OCI-LY3 (cell line): ENCODE measurements at regions not wholly inside any gene's neighbourhood (a gene's known extent, or its start where the extent isn't known, plus 50 kb on each side); places are given as distances from the start of the nearest gene placed in this dataset.

Source experiments
- H2AFZ ChIP-seq: fragments of 200-600, 300-600 bp; shearing (Covaris generic); 2 replicates; pipeline ENCODE4 v1.6.0; 2014; ENCODE audit warnings: antibody characterized with exemption, low read depth, low read length
- H3K27ac ChIP-seq: fragments of 200-600, 300-600 bp; sonication (generic); 2 replicates; pipeline ENCODE4 v1.5.1; 2014; ENCODE audit warnings: mild to moderate bottlenecking, low read length, moderate library complexity, mixed read lengths
- H3K27me3 ChIP-seq: fragments of 200-600, 300-600 bp; sonication (generic); 2 replicates; pipeline ENCODE4 v1.6.1; 2014; ENCODE audit warnings: low read depth, low read length, mixed read lengths
- H3K36me3 ChIP-seq: fragments of 200-600, 300-600 bp; sonication (generic); replicated peaks from 2 replicates; pipeline ENCODE3; 2014; ENCODE audit warnings: low read depth, low read length, mixed read lengths
- H3K4me1 ChIP-seq: fragments of 300-600, 200-600 bp; sonication (generic); 2 replicates; pipeline ENCODE4 v1.6.1; 2014; ENCODE audit warnings: low read length, mixed read lengths
- H3K4me2 ChIP-seq: fragments of 200-600, 300-600 bp; sonication (generic); 2 replicates; pipeline ENCODE4 v1.6.1; 2014; ENCODE audit warnings: low read length, mixed read lengths
- H3K4me3 ChIP-seq: fragments of 300-600, 200-600 bp; sonication (generic); 2 replicates; pipeline ENCODE4 v1.5.1; 2014; ENCODE audit warnings: antibody characterized with exemption, mild to moderate bottlenecking, low read length, moderate library complexity
- H3K79me2 ChIP-seq: fragments of 300-600, 200-600 bp; shearing (Covaris generic); 2 replicates; pipeline ENCODE4 v1.6.1; 2014; ENCODE audit warnings: mild to moderate bottlenecking, low read length, mixed read lengths
- H3K9ac ChIP-seq: fragments of 300-600, 200-600 bp; shearing (Covaris generic); 2 replicates; pipeline ENCODE4 v1.6.0; 2014; ENCODE audit warnings: mild to moderate bottlenecking, low read length, moderate library complexity
- H3K9me3 ChIP-seq: fragments of 200-600, 300-600 bp; shearing (Covaris generic); 2 replicates; pipeline ENCODE4 v1.6.1; 2014; ENCODE audit warnings: low read length, mixed read lengths; ENCODE audit not compliant: insufficient read depth
- H4K20me1 ChIP-seq: fragments of 200-600, 300-600 bp; sonication (generic); 2 replicates; pipeline ENCODE4 v1.6.1; 2016; ENCODE audit warnings: low read length, mixed read lengths; ENCODE audit not compliant: insufficient read depth
- EZH2phosphoT487 ChIP-seq: fragments of 200-600 bp; shearing (Covaris generic); IDR thresholded peaks from 2 replicates; pipeline ENCODE4 v1.6.1; 2018; ENCODE audit warnings: antibody characterized with exemption, mixed run types, low read depth
- TF ChIP-seq, protein P1 (sequence below): fragments of 200-600, 300-600 bp; sonication (generic); IDR thresholded peaks from 2 replicates; pipeline ENCODE4 v1.5.1; 2014; ENCODE audit warnings: antibody characterized with exemption, low read length, low read depth

- no peaks in the 10 kb centered on the region for H3K4me1 ChIP-seq
- H3K36me3 ChIP-seq = no peaks in the 10 kb centered on the region
- no peaks in the 10 kb centered on the region for H3K27me3 ChIP-seq
- TF ChIP-seq, protein P1, sequence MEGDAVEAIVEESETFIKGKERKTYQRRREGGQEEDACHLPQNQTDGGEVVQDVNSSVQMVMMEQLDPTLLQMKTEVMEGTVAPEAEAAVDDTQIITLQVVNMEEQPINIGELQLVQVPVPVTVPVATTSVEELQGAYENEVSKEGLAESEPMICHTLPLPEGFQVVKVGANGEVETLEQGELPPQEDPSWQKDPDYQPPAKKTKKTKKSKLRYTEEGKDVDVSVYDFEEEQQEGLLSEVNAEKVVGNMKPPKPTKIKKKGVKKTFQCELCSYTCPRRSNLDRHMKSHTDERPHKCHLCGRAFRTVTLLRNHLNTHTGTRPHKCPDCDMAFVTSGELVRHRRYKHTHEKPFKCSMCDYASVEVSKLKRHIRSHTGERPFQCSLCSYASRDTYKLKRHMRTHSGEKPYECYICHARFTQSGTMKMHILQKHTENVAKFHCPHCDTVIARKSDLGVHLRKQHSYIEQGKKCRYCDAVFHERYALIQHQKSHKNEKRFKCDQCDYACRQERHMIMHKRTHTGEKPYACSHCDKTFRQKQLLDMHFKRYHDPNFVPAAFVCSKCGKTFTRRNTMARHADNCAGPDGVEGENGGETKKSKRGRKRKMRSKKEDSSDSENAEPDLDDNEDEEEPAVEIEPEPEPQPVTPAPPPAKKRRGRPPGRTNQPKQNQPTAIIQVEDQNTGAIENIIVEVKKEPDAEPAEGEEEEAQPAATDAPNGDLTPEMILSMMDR = no peak
- TF ChIP-seq EZH2phosphoT487 = no peak
- no peaks in the 10 kb centered on the region for H3K79me2 ChIP-seq
- no peaks in the 10 kb centered on the region for H4K20me1 ChIP-seq
- no peak overlapping the region for H3K4me3 ChIP-seq
- no peak overlapping the region for H3K27ac ChIP-seq
- H2AFZ ChIP-seq = no peak overlapping the region
- H3K9me3 ChIP-seq = no peaks in the 10 kb centered on the region
- no peak overlapping the region for H3K4me2 ChIP-seq
- H3K9ac ChIP-seq = no peak overlapping the region
Measured at GRCh38 chr5:6903934-6904333, 190.7 kb downstream of the TENT4A start.

- Histone ChIP-seq H3K4me1 (no peaks in the 10 kb centered on the region), H4K20me1 (no peaks in the 10 kb centered on the region), H3K36me3 (no peaks in the 10 kb centered on the region), H2AFZ (no peak overlapping the region), H3K9me3 (no peaks in the 10 kb centered on the region), H3K27me3 (no peaks in the 10 kb centered on the region), H3K9ac (no peak overlapping the region), H3K27ac (no peak overlapping the region), H3K79me2 (no peaks in the 10 kb centered on the region), H3K4me2 (no peak overlapping the region), H3K4me3 (no peak overlapping the region)
- TF ChIP-seq EZH2phosphoT487 = no peak
- TF ChIP-seq, protein P1 = no peak
Measured at GRCh38 chr5:6904860-6905259, 191.6 kb downstream of the TENT4A start.

- Histone ChIP-seq H3K79me2 (no peaks in the 10 kb centered on the region), H3K36me3 (no peaks in the 10 kb centered on the region), H3K4me2 (no peak overlapping the region), H4K20me1 (no peaks in the 10 kb centered on the region), H2AFZ (no peak overlapping the region), H3K27me3 (no peaks in the 10 kb centered on the region), H3K4me1 (no peaks in the 10 kb centered on the region), H3K27ac (no peak overlapping the region), H3K4me3 (no peak overlapping the region), H3K9me3 (no peaks in the 10 kb centered on the region), H3K9ac (no peak overlapping the region)
- no peak for TF ChIP-seq EZH2phosphoT487
- TF ChIP-seq, protein P1 = no peak
Measured at GRCh38 chr5:6905423-6905822, 192.2 kb downstream of the TENT4A start.

GRCh38 chr5:6905883-6906282, 192.7 kb downstream of the TENT4A start:
- H3K79me2 ChIP-seq = no peaks in the 10 kb centered on the region
- no peaks in the 10 kb centered on the region for H3K27me3 ChIP-seq
- H3K36me3 ChIP-seq = no peaks in the 10 kb centered on the region
- no peaks in the 10 kb centered on the region for H3K4me1 ChIP-seq
- no peak overlapping the region for H3K9ac ChIP-seq
- H4K20me1 ChIP-seq = no peaks in the 10 kb centered on the region
- H2AFZ ChIP-seq = no peak overlapping the region
- no peak overlapping the region for H3K27ac ChIP-seq
- no peak overlapping the region for H3K4me3 ChIP-seq
- H3K4me2 ChIP-seq = no peak overlapping the region
- TF ChIP-seq, protein P1 = no peak
- no peak for TF ChIP-seq EZH2phosphoT487
- no peaks in the 10 kb centered on the region for H3K9me3 ChIP-seq
